Choroid plexus epithelial cell (primary cell): ENCODE measurements at regions not wholly inside any gene's neighbourhood (a gene's known extent, or its start where the extent isn't known, plus 50 kb on each side); places are given as distances from the start of the nearest gene placed in this dataset.

ENCODE experiments used
- DNase-seq: peaks from one replicate; pipeline ENCODE4 v3.0.0-alpha.2; 2010; ENCODE audit warnings: low read depth
- H3K4me3 ChIP-seq: 2 replicates; pipeline ENCODE4 v1.5.1; 2011; ENCODE audit warnings: low read depth, mild to moderate bottlenecking, control low read depth, low read length, moderate library complexity
- TF ChIP-seq, protein P1 (sequence below): conservative IDR thresholded peaks from 2 replicates; pipeline ENCODE4 v1.5.1; 2011; ENCODE audit warnings: low read depth, mild to moderate bottlenecking, control low read depth, inconsistent platforms, low read length, moderate library complexity

DNA sequence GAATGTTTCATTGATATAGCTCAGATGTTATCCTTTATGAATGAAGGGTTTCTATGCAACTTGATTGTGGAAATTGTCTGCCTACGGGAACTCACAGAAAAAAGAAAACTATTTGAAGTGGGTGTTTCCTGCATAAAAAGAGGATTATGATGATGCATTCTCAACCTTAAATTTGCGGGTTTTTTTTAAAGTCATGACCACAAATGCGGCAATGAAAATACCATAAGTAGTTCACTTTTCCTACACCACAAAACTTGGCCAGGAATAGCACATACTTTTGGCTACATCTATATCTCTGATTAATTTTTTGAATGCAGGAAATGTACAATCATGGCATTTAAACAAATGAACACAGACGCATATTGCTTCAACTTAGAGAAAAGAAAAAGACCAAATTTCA, 754.7 kb downstream of the DTWD2 start:
- TF ChIP-seq, protein P1, sequence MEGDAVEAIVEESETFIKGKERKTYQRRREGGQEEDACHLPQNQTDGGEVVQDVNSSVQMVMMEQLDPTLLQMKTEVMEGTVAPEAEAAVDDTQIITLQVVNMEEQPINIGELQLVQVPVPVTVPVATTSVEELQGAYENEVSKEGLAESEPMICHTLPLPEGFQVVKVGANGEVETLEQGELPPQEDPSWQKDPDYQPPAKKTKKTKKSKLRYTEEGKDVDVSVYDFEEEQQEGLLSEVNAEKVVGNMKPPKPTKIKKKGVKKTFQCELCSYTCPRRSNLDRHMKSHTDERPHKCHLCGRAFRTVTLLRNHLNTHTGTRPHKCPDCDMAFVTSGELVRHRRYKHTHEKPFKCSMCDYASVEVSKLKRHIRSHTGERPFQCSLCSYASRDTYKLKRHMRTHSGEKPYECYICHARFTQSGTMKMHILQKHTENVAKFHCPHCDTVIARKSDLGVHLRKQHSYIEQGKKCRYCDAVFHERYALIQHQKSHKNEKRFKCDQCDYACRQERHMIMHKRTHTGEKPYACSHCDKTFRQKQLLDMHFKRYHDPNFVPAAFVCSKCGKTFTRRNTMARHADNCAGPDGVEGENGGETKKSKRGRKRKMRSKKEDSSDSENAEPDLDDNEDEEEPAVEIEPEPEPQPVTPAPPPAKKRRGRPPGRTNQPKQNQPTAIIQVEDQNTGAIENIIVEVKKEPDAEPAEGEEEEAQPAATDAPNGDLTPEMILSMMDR: no peak
- no peak for DNase-seq
- no peak overlapping the region for H3K4me3 ChIP-seq

- no peak for DNase-seq
- H3K4me3 ChIP-seq: no peak overlapping the region
- TF ChIP-seq, protein P1: no peak
Observed at GRCh38 chr5:118228489-118228888, 759.9 kb downstream of the DTWD2 start.

- TF ChIP-seq, protein P1: no peak
- H3K4me3 ChIP-seq: no peak overlapping the region
- peak; percentile 7 for DNase-seq
Observed at GRCh38 chr5:118224546-118224945, 763.8 kb downstream of the DTWD2 start.

DNA sequence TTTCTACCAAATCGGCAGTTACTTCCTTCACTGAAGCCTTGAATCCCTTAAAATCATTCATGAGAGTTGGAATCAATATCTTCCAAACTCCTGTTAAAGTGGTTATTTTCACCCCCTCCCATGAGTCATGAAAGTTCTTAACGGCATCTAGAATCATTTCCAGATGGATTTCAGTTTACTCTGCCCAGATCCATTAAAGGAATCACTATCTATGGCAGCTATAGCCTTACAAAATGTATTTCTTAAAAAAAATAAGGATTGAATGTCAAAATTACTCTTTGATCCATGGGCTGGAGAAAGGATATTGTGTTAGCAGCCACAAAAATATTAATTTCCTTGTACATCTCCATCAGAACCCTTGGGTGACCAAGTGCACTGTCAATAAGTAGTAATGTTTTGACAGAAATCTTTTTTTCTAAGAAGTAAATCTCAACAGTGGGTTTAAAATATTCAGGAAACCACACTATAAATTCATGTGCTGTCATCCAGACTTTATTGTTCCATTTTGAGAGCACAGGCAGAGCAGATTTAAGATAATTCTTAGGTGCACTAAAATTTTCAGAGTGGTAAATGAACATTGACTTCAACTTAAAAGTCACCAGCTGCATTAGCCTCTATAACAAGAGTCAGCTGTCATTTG, 767.7 kb downstream of the DTWD2 start:
- DNase-seq: no peak
- H3K4me3 ChIP-seq: no peak overlapping the region
- TF ChIP-seq, protein P1: no peak

- DNase-seq: no peak
- no peak overlapping the region for H3K4me3 ChIP-seq
- TF ChIP-seq, protein P1: no peak
Observed at GRCh38 chr5:118211606-118212005, 776.7 kb downstream of the DTWD2 start.

GRCh38 chr5:118208031-118208453, 780.3 kb downstream of the DTWD2 start:
- TF ChIP-seq, protein P1: no peak
- no peak overlapping the region for H3K4me3 ChIP-seq
- no peak for DNase-seq

- DNase-seq: no peak
- H3K4me3 ChIP-seq: no peak overlapping the region
- TF ChIP-seq, protein P1: no peak
Observed at GRCh38 chr5:118199801-118200200, 788.5 kb downstream of the DTWD2 start.
